ENCODE measurements at regions not wholly inside any gene's neighbourhood (a gene's known extent, or its start where the extent isn't known, plus 50 kb on each side); places are given as distances from the start of the nearest gene placed in this dataset.

DNA sequence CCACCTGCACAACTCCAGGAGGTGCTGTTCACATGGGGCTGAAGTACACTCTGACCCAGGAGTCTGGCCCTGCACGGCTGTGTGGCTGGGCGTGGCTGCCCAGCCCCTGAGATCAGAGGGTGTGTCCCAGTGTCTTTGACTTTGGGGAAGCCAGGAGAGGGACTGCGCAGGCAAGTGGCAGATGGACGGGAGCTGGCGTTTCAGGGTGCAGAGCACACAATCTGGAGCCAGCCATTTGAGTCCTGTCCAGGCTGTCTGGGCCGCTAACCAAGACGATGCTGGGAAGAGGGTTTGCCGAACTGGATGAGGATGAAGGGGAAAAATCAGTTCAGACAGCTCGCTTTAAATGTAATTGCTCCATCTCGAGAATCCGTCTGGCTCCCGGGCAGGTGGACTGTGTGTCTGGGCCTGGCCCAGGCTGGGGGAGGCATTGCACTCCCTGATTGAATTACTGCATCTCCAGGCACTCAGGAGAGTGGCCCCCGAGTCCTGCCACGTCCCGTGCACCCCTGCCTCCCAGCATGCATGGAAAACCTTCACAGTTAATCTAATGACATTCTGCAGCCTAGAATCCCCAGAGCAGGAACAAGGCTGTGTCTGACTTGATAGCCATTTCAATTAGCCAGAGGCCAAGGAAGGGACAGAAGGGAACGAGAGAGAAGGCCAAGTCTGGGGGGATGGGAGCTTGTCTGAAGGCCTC, 120.8 kb upstream of the NANOS1 start:
- H3K4me3 ChIP-seq (ENCODE audit: low read length): no peak overlapping the region
- no peak for DNase-seq (ENCODE audit: low read depth, low spot score)

DNA sequence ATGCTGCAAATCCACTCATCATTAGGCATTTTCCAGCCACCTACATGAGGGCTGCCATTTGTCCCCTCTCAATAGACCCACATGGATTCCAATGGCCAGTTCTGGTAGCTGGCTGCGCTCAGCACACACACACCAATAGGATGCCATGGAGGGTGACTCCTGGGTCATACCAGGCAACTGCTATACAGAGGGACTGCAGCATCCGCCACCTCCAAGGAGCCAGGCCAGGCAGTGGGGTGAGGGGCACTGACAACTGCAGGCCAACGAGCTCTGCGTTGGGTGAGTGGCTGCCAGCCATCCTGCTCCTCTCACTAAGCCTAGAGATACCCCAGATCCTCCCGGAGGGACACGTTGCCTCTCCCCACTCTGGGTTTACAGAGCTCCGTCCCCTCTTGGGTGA, 118.8 kb upstream of the NANOS1 start:
- H3K4me3 ChIP-seq (ENCODE audit: low read length): no peak overlapping the region
- DNase-seq (ENCODE audit: low read depth, low spot score): no peak

DNA sequence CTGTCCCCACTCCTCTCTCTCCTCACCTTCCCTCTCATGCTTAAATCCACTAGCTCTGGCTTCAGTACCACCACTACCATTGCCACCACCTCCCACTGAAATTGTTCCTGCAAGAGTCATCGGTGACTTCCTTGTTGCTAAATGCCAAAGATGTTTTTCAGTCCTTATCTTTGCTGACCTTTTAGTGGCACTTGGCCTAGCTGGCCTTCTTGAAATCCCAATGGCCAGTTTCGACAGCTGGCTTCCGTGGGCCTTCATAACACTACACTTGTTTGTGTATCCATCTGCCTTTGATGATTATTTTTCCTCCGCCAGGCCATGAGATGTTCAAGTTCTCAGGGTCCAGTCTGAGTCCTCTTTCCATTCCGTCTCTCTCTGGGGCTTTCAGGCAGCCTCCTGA, 118.2 kb upstream of the NANOS1 start:
- H3K4me3 ChIP-seq (ENCODE audit: low read length): no peak overlapping the region
- DNase-seq (ENCODE audit: low read depth, low spot score): no peak

DNA sequence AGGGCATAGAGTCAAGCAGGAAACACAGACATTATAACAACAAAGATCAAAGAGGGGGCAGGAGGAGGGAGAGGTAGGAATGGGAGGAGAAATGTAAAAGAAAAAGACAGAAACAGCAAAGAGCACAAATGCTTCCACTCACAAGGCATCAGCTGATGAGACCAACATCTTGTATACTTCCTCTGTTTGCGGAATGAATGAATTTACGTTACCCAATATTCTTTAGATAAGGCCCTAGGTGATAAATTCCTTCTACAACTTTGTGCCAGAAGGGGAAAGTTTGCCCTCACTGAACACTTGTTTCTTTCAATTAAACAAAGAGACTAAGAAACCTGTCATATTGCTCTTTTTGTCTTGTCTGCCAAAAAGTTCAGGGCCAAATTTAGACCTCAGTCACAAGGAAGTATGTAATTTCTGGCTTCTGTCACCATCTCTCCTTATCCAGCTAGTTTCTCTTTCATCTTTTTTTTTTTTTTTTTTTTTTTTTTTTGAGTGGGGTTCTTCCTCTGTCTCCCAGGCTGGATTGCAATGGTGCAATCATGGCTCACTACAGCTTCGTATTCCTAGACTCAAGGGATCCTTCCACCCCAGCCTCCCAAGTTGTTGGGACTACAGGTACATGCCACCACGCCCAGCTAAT, 116.4 kb upstream of the NANOS1 start:
- DNase-seq (ENCODE audit: low read depth, low spot score): no peak
- H3K4me3 ChIP-seq (ENCODE audit: low read length): no peak overlapping the region

DNA sequence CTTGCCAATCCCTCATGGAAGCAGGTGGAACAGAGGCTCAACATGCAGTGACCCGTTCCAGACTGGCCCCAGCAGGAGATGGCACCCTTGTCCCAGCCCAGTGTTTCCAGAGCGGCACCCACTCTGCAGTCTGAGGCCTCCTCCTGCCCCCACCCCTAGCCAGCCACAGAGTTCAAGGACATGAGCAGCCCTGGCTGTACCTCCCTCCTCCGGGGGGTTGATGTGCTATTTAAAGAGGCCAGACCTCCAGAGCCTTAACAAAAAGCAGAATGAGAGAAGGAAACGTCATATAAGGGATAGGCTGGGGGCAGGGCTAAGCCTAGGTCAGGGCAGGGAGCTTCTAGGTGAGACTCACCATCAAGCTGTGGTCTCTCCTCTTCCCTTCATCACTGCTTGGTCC, 115.7 kb upstream of the NANOS1 start:
- no peak for DNase-seq (ENCODE audit: low read depth, low spot score)
- H3K4me3 ChIP-seq (ENCODE audit: low read length): no peak overlapping the region

DNA sequence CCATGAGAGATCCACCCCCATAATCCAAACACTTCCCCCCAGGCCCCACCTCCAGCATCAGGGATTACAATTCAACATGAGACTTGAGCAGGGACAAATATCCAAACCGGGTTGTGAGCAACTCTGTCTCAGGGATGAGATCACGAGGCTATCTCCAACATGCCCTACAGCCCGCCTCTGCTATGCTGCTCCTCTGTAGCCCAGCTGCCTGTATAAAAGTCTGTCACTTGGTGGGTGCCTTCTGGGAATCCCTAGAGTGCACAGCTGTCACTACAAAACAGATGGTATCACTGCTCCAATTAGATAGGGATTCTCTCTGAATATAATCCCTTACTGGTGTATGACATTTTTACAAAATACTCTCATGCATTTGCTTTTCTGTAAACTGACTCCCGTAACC, 114.9 kb upstream of the NANOS1 start:
- no peak overlapping the region for H3K4me3 ChIP-seq (ENCODE audit: low read length)
- no peak for DNase-seq (ENCODE audit: low read depth, low spot score)

DNA sequence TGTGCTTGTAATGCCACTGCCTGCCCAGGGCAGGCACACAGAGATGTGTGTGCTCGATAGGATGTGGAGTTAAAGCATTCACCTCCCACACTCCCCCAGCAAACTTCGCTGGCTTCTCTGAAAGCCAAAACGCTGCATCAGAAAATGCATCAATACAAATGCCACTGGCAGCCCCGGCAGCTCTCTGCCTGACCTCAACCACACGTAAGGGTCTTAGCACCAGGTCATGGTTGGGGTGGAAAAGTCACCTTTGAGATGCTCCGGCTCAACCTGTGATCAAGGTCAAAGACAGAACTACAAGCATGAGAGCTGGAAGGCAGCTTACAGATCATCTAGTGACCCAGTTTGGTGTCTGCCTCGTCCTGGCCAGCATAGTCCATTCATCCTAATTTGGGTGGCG, 114.4 kb upstream of the NANOS1 start:
- no peak for DNase-seq (ENCODE audit: low read depth, low spot score)
- H3K4me3 ChIP-seq (ENCODE audit: low read length): no peak overlapping the region

DNA sequence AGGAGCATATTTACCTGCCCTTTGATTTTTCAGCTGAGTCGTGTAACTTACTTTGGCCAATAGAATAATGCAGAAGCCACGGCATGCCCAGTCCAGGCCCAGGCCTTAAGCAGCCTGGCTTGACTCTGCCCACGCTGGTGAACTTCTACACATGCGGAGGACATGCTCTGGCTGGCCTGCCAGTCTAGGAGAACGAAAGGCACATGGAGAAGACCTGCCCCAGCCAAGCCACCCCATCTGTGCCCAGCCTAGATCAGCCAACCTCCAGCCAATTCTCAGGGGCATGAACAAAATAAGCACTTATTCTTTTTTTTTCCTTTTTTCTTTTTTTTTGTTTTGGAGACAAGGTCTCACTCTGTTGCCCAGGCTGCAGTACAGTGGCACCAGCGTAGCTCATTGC, 112.7 kb upstream of the NANOS1 start:
- no peak overlapping the region for H3K4me3 ChIP-seq (ENCODE audit: low read length)
- no peak for DNase-seq (ENCODE audit: low read depth, low spot score)

DNA sequence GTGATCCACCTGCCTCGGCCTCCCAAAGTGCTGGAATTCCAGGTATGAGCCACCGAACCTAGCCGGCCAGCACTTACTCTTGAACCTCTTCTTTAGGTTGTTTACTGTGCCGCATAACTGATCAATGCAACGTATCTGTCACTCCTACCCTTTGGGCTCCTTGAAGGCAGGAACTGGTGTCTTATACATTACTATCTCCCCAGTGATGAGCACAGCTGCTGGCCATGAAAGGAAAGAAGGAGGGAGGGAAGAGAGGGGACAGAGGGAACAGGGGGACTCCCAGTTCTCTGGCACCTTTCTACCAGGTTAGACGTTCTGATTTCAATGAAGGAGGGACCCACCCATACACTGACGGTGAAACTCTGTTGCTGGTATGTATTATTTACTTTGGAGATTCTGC, 111.8 kb upstream of the NANOS1 start:
- no peak overlapping the region for H3K4me3 ChIP-seq (ENCODE audit: low read length)
- DNase-seq (ENCODE audit: low read depth, low spot score): no peak

DNA sequence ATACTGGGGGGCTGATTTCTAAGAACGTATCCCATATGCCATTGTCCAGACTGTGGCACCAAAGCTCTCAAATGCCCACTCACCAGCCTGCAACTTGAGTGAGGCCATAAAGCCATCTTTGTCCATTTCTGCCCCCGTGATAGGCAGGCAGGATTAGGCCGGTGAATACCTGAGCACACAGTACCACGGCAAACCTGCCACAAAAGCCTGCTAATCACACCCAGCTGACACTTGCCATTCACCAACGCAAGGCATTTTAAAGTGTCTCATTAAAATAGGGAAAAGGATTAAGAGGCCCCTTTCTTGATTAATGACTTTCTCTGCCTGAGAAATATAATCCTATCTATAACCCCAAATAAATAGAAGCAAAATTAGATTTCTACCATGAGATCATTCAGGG, 111.4 kb upstream of the NANOS1 start:
- H3K4me3 ChIP-seq (ENCODE audit: low read length): no peak overlapping the region
- no peak for DNase-seq (ENCODE audit: low read depth, low spot score)

DNA sequence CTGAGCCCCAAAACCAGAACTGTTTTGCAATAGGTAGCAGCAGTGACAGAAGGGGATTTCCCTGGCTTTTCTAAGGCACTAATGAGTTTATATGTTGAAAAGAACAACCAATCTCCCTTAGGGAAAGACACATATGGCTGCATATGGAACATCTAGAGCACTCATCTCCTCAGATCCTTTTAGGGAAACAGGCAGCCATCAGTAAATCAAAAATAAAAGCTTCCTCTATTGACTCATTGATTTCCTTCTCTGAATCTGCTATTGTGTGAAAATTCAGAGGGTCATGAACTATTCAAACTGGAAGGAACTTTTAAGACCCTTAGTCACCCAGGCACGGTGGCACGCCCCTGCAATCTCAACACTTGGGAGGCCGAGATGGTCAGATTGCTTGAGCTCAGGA, 110.9 kb upstream of the NANOS1 start:
- DNase-seq (ENCODE audit: low read depth, low spot score): no peak
- no peak overlapping the region for H3K4me3 ChIP-seq (ENCODE audit: low read length)

DNA sequence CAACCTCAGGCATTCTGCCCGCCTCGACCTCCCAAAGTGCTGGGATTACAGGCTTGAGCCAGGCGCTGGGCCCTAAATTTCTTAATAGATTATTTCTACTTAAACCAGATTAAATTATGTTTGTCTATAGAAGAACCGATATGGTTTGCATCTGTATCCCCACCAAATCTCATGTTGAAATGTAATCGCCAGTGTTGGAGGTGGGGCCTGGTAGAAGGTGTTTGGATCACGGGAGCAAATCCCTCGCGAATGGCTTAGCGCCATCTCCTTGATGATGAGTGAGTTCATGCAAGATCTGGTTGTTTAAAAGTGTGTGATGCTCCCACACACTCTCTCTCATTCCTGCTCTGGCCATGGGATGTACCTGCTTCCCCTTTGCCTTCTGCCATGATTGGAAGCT, 109.3 kb upstream of the NANOS1 start:
- H3K4me3 ChIP-seq (ENCODE audit: low read length): no peak overlapping the region
- DNase-seq (ENCODE audit: low read depth, low spot score): no peak

DNA sequence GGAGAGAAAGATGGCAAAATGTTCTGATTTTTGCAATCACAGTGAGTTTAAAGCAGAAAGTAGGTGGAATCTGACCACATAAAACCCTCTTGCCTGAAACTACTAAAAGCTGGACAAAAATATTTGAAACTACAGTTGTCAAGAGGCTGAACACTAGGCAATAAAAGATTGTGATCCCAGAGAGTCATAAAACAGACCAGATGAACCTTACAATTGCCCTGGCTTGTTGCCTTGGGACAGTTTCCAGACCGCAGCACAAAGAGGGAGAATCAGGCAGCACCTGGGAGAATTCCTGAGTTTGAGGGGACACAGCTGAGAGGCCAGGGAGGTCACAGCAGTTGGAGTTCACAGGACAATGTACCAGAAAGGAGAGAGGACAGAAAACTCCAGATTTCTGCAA, 107.3 kb upstream of the NANOS1 start:
- no peak overlapping the region for H3K4me3 ChIP-seq (ENCODE audit: low read length)
- DNase-seq (ENCODE audit: low read depth, low spot score): no peak

DNA sequence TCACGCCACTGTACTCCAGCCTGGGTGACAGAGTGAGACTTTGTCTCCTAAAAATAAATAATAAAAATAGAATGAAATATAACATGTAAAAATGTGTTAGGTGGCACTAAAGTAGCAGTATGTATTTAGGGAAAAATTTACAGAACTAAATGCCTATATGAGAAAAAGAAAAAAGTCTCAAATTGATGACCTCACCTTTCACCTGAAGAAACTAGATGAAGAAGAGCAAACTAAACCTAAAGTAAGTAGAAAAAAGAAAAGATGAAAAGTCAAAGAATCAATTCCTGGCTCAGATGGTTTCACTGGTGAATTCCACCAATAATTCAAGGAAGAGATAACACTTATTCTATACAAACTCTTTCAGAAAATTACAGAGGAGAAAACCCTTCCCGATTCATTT, 106.5 kb upstream of the NANOS1 start:
- DNase-seq (ENCODE audit: low read depth, low spot score): no peak
- H3K4me3 ChIP-seq (ENCODE audit: low read length): no peak overlapping the region

DNA sequence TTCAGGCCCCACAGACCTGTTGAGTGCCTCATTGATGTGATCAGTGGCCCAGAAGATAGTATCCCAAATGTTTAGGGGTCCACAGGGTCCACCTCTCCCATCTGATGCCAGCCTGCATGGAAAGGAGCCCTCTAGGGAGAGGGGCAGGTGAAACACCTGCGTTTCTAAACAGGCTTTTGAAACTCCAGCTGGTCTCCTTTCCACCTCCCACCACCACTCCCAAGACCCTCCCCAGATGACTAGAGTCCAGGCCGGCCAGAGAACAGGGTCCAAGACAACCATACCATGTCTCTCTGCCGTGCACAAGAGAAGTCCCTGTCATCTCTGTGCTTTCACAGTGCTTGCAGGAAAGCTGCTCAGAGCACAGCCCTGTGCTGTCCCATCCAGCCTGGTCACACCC, 105.0 kb upstream of the NANOS1 start:
- no peak overlapping the region for H3K4me3 ChIP-seq (ENCODE audit: low read length)
- DNase-seq (ENCODE audit: low read depth, low spot score): no peak

DNA sequence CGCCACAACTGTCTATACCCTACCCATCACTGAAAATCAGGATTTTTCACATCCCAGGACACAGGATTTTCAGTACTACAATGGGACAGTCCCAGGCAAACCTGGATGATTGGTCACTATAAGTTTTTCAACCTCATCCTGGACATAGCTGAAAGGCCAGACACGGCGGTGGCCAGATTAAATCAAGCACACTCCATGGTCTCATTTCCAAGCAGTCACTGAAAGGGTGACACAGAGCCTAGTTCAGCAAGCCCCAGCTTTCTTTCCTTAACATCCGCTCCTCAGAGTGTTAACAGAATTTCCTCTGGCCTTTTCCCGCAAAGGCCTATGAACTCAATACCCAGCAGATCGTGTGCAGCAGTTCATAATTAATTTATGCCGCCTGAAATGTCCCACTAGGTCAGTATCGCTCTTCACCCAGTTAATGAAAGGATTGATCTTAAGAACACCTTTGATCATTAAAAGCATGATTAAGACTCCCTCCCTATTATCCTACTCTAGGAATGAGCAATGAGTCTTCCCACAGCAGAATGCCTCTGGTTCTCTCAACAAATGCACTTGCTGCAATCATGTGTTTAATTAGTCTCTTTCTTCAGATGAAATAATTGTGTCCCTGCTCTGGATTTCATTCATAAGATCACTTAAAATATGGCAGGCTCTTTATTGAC, 104.0 kb upstream of the NANOS1 start:
- DNase-seq (ENCODE audit: low read depth, low spot score): no peak
- no peak overlapping the region for H3K4me3 ChIP-seq (ENCODE audit: low read length)

DNA sequence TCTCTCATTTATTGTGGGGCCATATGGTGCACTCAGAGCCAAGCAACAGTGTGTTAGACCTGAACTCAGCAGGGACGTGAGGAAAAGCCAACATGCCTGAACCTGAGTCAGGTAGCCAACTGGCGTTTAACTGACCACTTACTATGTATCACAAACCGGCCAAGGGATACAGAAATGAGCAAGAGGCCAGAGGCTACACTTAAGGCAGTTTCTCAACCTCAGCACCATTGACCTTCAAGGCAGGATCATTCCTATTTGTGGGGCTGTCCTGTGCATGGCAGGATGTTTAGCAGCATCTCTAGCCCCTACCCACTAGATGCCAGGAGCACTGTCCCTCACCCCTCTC, 103.5 kb upstream of the NANOS1 start:
- no peak for DNase-seq (ENCODE audit: low read depth, low spot score)
- H3K4me3 ChIP-seq (ENCODE audit: low read length): no peak overlapping the region

DNA sequence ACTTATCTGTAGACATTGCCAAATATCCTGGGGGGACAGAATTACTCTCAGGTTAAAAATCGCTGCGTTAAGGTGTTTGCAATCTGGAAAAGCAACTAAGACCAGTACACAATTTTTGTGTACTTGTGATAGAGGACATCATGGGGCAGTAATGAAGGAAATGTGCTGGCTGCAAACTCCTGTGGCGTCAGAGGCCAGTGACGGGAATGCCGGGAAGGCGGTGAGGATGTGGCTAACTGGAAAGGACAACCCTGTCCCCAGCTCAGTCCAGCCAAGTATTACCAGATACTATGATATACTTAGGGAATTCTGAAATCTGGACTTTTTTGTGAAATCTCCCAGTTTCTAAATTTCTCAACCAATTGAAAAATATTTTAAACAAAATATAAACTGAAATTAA, 103.1 kb upstream of the NANOS1 start:
- no peak for DNase-seq (ENCODE audit: low read depth, low spot score)
- H3K4me3 ChIP-seq (ENCODE audit: low read length): no peak overlapping the region

DNA sequence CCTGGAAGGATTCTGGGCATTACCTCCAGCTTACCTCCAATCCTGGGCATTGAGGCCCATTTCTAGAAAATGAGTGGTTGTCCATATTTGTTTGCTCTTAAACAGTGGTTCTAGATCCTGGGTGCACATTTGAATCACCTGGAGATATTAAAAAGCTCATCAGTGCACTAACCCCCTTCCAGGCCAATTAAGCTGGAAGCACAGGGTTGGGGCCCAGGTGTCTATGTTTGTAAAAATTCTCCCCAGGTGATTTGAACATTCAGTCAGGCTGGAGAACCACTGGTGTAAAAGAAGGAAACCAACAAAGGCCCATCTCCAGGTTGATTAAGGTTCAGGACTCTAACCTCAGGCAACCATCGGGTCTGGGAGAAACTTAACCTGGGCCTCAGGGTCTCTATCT, 102.6 kb upstream of the NANOS1 start:
- no peak overlapping the region for H3K4me3 ChIP-seq (ENCODE audit: low read length)
- no peak for DNase-seq (ENCODE audit: low read depth, low spot score)

DNA sequence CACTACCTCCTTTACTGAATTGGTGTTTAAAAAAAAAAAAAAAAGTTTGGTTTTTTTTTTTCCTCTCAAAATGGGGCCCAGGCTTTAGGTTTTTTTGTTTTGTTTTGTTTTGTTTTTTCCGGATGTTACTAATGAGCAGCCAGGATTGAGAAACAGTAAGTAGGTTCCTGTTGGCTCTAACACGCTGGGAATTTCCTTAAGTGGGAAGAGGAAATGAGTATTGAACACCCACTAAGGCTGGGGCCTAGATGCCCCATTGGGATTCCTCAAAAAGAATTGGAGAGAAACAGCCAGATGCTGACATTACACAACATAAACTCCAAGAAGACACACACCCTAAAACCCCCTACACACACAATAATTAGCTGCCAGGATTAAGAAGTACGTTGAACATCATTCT, 102.2 kb upstream of the NANOS1 start:
- DNase-seq (ENCODE audit: low read depth, low spot score): no peak
- H3K4me3 ChIP-seq (ENCODE audit: low read length): no peak overlapping the region

DNA sequence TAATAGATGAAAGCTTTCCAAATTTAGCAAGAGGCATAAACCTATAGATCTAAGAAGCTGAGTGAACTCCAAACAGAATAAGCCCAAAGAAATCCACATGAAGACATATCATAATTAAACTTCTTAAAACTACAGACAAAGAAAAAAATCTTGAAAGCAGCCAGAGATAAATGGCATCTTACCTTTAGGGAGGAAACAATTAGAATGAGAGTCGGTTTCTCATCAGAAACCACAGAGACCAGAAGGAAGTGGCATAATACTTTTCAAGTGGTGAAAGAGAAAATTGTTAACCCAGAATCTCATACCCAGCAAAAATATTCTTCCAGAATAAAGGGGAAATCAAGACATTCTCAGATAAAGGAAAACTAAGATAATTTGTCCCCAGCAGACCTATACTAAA, 98.9 kb upstream of the NANOS1 start:
- DNase-seq (ENCODE audit: low read depth, low spot score): peak; percentile 53
- no peak overlapping the region for H3K4me3 ChIP-seq (ENCODE audit: low read length)
